ENCODE measurements at regions not wholly inside any gene's neighbourhood (a gene's known extent, or its start where the extent isn't known, plus 50 kb on each side); places are given as distances from the start of the nearest gene placed in this dataset.
"Not testable (repeated sequence)": the region's sequence is repeated elsewhere in the genome, so short reads cannot be mapped to it uniquely, and the experiment has no call there.

- DNase-seq (ENCODE audit: low read depth) = no peak
Observed at GRCh38 chr13:21875116-21875515, 204.2 kb downstream of the FGF9 start.

- no peak for DNase-seq (ENCODE audit: low read depth)
Observed at GRCh38 chr13:21879263-21879914, 208.5 kb downstream of the FGF9 start.

GRCh38 chr13:21882766-21883165 is 211.9 kb downstream of the FGF9 start:
- no peak for DNase-seq (ENCODE audit: low read depth)

- DNase-seq (ENCODE audit: low read depth) = no peak
Observed at GRCh38 chr13:21883713-21884112, 212.8 kb downstream of the FGF9 start.

GRCh38 chr13:21884299-21884909 is 213.5 kb downstream of the FGF9 start:
- DNase-seq (ENCODE audit: low read depth) = no peak

- DNase-seq (ENCODE audit: low read depth) = no peak
Observed at GRCh38 chr13:21884965-21885567, 214.2 kb downstream of the FGF9 start.

GRCh38 chr13:21885714-21886224 is 214.9 kb downstream of the FGF9 start:
- DNase-seq (ENCODE audit: low read depth) = no peak

- DNase-seq (ENCODE audit: low read depth) = no peak
Observed at GRCh38 chr13:21889651-21890050, 218.8 kb downstream of the FGF9 start.

- not testable (repeated sequence) for DNase-seq (ENCODE audit: low read depth)
Observed at GRCh38 chr13:21890220-21890619, 219.3 kb downstream of the FGF9 start.

- DNase-seq (ENCODE audit: low read depth) = no peak
Observed at GRCh38 chr13:21894091-21894490, 223.2 kb downstream of the FGF9 start.

GRCh38 chr13:21894703-21895699 is 224.1 kb downstream of the FGF9 start:
- DNase-seq (ENCODE audit: low read depth) = no peak

GRCh38 chr13:21895779-21896178 is 224.9 kb downstream of the FGF9 start:
- DNase-seq (ENCODE audit: low read depth) = no peak

- DNase-seq (ENCODE audit: low read depth) = no peak
Observed at GRCh38 chr13:21897161-21897560, 226.3 kb downstream of the FGF9 start.

- DNase-seq (ENCODE audit: low read depth) = no peak
Observed at GRCh38 chr13:21898459-21898858, 227.6 kb downstream of the FGF9 start.

GRCh38 chr13:21898945-21899344 is 228.1 kb downstream of the FGF9 start:
- no peak for DNase-seq (ENCODE audit: low read depth)

- DNase-seq (ENCODE audit: low read depth) = no peak
Observed at GRCh38 chr13:21901336-21901735, 230.5 kb downstream of the FGF9 start.

GRCh38 chr13:21901811-21902708 is 231.2 kb downstream of the FGF9 start:
- DNase-seq (ENCODE audit: low read depth) = no peak

GRCh38 chr13:21902709-21903098 is 231.8 kb downstream of the FGF9 start:
- DNase-seq (ENCODE audit: low read depth) = no peak

- no peak for DNase-seq (ENCODE audit: low read depth)
Observed at GRCh38 chr13:21905486-21905885, 234.6 kb downstream of the FGF9 start.

- no peak for DNase-seq (ENCODE audit: low read depth)
Observed at GRCh38 chr13:21909331-21909730, 238.5 kb downstream of the FGF9 start.
